ENCODE measurements at regions not wholly inside any gene's neighbourhood (a gene's known extent, or its start where the extent isn't known, plus 50 kb on each side); places are given as distances from the start of the nearest gene placed in this dataset.
"Not testable (repeated sequence)": the region's sequence is repeated elsewhere in the genome, so short reads cannot be mapped to it uniquely, and the experiment has no call there.

DNA sequence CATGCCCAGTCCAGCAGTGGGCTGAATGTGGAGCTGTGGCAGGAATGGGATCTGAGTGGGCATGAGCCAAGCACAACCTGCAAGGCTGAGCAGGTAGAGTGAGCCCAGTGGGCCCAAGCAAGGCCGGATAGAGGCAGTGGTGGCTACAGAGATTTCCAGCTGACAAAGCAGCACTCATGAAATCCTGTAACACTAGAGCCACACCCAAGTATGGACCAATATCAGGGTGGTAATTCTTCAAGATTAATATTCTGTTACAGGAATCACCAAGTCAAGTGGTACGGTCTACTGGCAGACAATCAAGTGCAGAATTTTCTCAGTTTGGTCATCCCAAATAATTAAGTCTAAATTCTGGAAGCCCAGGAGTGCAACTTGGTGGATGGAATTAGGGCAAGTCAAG, 132.4 kb upstream of the ENPEP start:
- Histone ChIP-seq H3K27ac (no peak overlapping the region), H3K4me3 (ENCODE audit: low read depth, low read length) (no peak overlapping the region), H3K27me3 (ENCODE audit: insufficient read depth, low read depth, severe bottlenecking) (peaks cover 3% of the 10 kb centered on the region), H3K9me3 (ENCODE audit: severe bottlenecking) (peaks cover 2% of the 10 kb centered on the region), H3K36me3 (no peaks in the 10 kb centered on the region)
- DNase-seq: no peak
- TF ChIP-seq, protein P1, sequence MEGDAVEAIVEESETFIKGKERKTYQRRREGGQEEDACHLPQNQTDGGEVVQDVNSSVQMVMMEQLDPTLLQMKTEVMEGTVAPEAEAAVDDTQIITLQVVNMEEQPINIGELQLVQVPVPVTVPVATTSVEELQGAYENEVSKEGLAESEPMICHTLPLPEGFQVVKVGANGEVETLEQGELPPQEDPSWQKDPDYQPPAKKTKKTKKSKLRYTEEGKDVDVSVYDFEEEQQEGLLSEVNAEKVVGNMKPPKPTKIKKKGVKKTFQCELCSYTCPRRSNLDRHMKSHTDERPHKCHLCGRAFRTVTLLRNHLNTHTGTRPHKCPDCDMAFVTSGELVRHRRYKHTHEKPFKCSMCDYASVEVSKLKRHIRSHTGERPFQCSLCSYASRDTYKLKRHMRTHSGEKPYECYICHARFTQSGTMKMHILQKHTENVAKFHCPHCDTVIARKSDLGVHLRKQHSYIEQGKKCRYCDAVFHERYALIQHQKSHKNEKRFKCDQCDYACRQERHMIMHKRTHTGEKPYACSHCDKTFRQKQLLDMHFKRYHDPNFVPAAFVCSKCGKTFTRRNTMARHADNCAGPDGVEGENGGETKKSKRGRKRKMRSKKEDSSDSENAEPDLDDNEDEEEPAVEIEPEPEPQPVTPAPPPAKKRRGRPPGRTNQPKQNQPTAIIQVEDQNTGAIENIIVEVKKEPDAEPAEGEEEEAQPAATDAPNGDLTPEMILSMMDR (IDR thresholded peaks at IDR 0.05; ENCODE audit: low read depth, low read length): no peak

DNA sequence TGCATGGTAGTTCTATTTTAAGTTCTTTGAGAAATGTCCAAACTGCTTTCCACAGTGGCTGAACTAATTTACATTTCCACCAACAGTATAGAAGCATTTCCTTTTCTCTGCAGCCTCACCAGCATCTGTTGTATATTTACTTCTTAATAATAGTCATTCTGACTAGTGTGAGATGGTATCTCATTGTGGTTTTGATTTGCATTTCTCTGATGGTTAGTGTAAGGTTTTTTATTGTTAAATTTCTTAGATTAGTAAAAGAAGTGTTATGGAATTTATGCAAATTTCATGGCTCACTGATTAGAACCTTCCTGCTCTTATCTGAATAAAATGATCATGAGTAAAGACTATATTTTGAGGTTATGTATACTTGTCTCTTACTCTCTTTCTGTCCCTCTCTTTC, 134.8 kb upstream of the ENPEP start:
- not testable (repeated sequence) for H3K4me3 ChIP-seq (ENCODE audit: low read depth, low read length); H3K9me3 ChIP-seq (ENCODE audit: severe bottlenecking); H3K27ac ChIP-seq; H3K27me3 ChIP-seq (ENCODE audit: insufficient read depth, low read depth, severe bottlenecking); DNase-seq; H3K36me3 ChIP-seq

DNA sequence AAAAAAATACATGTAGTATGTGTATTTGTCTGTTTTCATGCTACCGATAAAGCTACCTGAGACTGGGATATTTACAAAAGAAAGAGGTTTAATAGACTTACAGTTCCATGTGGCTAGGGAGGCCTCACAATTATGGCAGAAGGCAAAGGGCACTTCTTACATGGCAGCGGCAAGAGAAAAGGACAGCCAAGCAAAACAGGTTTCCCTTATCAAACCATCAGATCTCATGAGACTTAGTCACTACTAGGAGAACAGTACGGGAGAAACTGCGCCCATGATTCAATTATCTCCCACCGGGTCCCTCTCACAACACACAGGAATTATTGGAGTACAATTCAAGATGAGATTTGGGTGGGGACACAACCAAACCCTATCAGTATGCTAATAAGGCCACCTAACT, 137.0 kb upstream of the ELOVL6 start:
- no peak for DNase-seq
- TF ChIP-seq, protein P1 (IDR thresholded peaks at IDR 0.05; ENCODE audit: low read depth, low read length): no peak

DNA sequence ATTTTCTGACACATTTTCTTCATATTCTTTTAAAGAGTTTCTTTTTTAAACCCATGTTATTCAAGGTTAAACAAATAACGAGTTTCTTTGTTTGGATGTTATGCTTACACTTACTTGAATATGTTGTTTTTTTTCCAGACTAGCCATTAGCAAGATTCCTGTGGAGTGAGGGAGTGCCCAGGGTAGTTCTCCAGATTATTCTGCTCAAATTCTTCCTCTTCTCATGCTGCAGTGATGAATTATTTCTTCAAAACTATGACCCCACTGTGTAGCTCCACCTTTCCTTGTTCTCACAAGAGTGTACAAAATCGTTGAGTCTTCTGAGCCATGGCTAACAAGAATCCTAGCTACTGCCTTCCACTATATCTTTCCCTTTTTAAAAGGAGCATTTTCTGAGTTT, 134.1 kb upstream of the ELOVL6 start:
- Histone ChIP-seq H3K36me3 (no peaks in the 10 kb centered on the region), H3K4me3 (ENCODE audit: low read depth, low read length) (no peak overlapping the region), H3K9me3 (ENCODE audit: severe bottlenecking) (no peaks in the 10 kb centered on the region), H3K27me3 (ENCODE audit: insufficient read depth, low read depth, severe bottlenecking) (peaks cover 13% of the 10 kb centered on the region), H3K27ac (no peak overlapping the region)
- DNase-seq: no peak
- TF ChIP-seq, protein P1 (IDR thresholded peaks at IDR 0.05; ENCODE audit: low read depth, low read length): no peak

More for the DNA sequence above, 137.0 kb upstream of the ELOVL6 start:
- no peak overlapping the region for H3K27ac ChIP-seq
- H3K36me3 ChIP-seq: no peaks in the 10 kb centered on the region
- H3K27me3 ChIP-seq (ENCODE audit: insufficient read depth, low read depth, severe bottlenecking): peaks cover 9% of the 10 kb centered on the region
- no peak overlapping the region for H3K4me3 ChIP-seq (ENCODE audit: low read depth, low read length)
- no peaks in the 10 kb centered on the region for H3K9me3 ChIP-seq (ENCODE audit: severe bottlenecking)

DNA sequence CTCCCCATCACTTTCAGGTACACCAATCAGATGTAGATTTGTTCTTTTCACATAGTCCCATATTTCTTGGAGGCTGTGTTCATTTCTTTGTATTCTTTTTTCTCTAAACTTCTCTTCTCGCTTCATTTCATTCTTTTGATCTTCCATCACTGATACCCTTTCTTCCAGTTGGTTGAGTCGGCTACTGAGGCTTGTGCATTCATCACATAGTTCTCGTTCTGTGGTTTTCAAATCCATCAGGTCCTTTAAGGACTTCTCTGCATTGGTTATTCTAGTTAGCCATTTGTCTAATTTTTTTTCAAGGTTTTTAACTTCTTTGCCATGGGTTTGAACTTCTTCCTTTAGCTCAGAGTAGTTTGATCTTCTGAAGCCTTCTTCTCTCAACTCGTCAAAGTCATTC, 128.0 kb upstream of the ELOVL6 start:
- not testable (repeated sequence) for H3K9me3 ChIP-seq (ENCODE audit: severe bottlenecking)

DNA sequence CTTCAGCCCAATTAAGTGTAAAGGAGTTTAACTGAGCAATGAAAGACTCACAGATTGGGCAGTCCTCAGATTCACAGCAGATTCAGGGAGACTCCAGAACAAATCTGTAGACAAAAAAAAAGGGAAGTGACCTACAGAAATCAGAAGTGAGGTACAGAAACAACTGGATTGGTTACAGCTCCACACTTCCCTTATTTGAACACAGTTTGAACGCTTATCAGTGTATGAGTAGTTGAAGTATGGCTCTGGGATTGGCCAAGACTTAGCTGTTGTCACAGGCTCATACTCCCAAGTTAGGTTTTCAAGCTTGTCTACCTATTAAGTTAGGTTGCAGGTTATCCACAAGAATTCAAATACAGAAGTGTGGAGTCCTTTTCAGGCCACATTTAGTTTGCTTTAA, 112.4 kb upstream of the ELOVL6 start:
- Histone ChIP-seq H3K27ac (no peak overlapping the region), H3K4me3 (ENCODE audit: low read depth, low read length) (no peak overlapping the region), H3K36me3 (no peaks in the 10 kb centered on the region), H3K9me3 (ENCODE audit: severe bottlenecking) (no peaks in the 10 kb centered on the region), H3K27me3 (ENCODE audit: insufficient read depth, low read depth, severe bottlenecking) (no peaks in the 10 kb centered on the region)
- DNase-seq: no peak
- TF ChIP-seq, protein P1 (IDR thresholded peaks at IDR 0.05; ENCODE audit: low read depth, low read length): no peak

More for the DNA sequence above, 128.0 kb upstream of the ELOVL6 start:
- H3K36me3 ChIP-seq; H3K27ac ChIP-seq; H3K27me3 ChIP-seq (ENCODE audit: insufficient read depth, low read depth, severe bottlenecking); DNase-seq; H3K4me3 ChIP-seq (ENCODE audit: low read depth, low read length): not testable (repeated sequence)

DNA sequence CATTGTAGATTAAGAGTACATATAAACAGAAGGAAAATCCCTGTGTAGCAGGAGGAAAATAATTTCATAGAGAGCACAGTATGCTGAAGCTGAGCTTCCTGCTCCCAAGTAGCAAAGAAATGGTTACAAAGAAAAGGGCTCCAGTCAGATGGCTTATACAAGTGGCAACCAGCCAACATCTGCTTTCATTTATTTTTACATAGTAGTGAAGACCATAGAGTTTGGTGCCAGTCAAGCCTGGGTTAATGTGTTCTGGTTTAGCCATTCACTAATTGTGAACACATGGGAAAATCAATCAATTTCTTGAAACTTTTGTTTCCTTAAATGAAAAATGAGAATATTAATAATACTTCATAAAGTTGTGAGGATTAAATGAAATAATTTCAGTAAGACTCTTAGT, 111.3 kb upstream of the ELOVL6 start:
- no peak for DNase-seq
- no peak overlapping the region for H3K27ac ChIP-seq
- no peaks in the 10 kb centered on the region for H3K27me3 ChIP-seq (ENCODE audit: insufficient read depth, low read depth, severe bottlenecking)
- no peaks in the 10 kb centered on the region for H3K36me3 ChIP-seq
- H3K4me3 ChIP-seq (ENCODE audit: low read depth, low read length): no peak overlapping the region
- TF ChIP-seq, protein P1 (IDR thresholded peaks at IDR 0.05; ENCODE audit: low read depth, low read length): no peak
- H3K9me3 ChIP-seq (ENCODE audit: severe bottlenecking): no peaks in the 10 kb centered on the region
